IPS-15b (cell line): ENCODE measurements at regions not wholly inside any gene's neighbourhood (a gene's known extent, or its start where the extent isn't known, plus 50 kb on each side); places are given as distances from the start of the nearest gene placed in this dataset.
"Not testable (repeated sequence)": the region's sequence is repeated elsewhere in the genome, so short reads cannot be mapped to it uniquely, and the experiment has no call there.

Experiments
- H3K27me3 ChIP-seq: one replicate; pipeline ENCODE4 v1.6.1; 2013; ENCODE audit warnings: low read length; ENCODE audit not compliant: control insufficient read depth, insufficient read depth
- H3K36me3 ChIP-seq: one replicate; pipeline ENCODE4 v1.6.1; 2013; ENCODE audit warnings: low read length; ENCODE audit not compliant: control insufficient read depth, insufficient read depth
- H3K4me1 ChIP-seq: one replicate; pipeline ENCODE4 v1.6.1; 2013; ENCODE audit warnings: mild to moderate bottlenecking, low read length; ENCODE audit not compliant: control insufficient read depth, insufficient read depth
- H3K4me3 ChIP-seq: one replicate; pipeline ENCODE4 v1.5.1; 2013; ENCODE audit warnings: low read depth, low read length
- H3K9ac ChIP-seq: one replicate; pipeline ENCODE4 v1.6.1; 2013; ENCODE audit warnings: low read depth, mild to moderate bottlenecking, low read length
- H3K9me3 ChIP-seq: one replicate; pipeline ENCODE4 v1.6.1; 2013; ENCODE audit warnings: mild to moderate bottlenecking, low read length; ENCODE audit not compliant: control insufficient read depth, insufficient read depth

DNA sequence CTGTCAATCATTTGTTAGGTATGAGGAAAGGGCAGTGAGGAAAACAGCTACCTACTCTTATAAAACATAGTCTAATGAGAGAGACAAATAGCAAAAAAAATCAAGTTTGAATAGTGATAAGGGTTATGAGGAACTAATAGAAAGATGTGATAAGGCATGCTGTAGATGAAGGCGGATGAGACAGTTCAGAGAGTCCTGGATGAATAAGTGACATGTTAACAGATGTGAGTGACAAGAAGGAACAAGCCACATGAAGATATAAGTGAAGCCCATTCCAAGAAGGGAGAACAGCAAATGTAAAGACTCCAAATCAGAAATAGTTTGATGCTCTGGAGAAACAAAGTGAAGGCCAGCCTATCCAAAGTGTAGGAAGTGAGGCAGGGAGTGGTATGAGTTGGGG is 154.1 kb upstream of the SYT10 start:
- Histone ChIP-seq H3K9me3 (no peaks in the 10 kb centered on the region), H3K36me3 (no peaks in the 10 kb centered on the region), H3K27me3 (no peaks in the 10 kb centered on the region), H3K4me1 (peaks cover 9% of the 10 kb centered on the region), H3K4me3 (no peak overlapping the region), H3K9ac (no peak overlapping the region)

DNA sequence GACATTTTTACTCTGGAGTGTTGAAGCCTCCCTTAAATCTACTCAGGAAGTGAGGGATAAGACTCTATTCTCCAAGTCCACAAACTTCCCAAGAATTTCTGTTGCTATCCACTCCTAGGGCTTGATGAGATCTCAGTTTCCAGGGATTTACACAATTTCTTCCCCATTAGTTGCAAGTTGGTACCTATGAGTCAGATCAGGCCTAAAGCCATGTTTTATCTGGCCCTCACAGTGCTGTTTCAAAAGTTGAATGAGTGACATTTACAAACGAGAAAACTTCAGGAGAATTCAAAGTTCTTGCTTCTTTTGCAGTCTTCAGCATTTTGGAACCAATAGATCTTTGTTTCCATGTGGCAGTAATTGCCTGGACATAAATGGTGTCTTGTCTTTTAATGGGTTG is 156.4 kb upstream of the SYT10 start:
- Histone ChIP-seq H3K27me3 (no peaks in the 10 kb centered on the region), H3K4me3 (no peak overlapping the region), H3K36me3 (no peaks in the 10 kb centered on the region), H3K9me3 (no peaks in the 10 kb centered on the region), H3K4me1 (no peaks in the 10 kb centered on the region), H3K9ac (no peak overlapping the region)

GRCh38 chr12:33596814-33597213 is 157.2 kb upstream of the SYT10 start:
- no peaks in the 10 kb centered on the region for H3K27me3 ChIP-seq

DNA sequence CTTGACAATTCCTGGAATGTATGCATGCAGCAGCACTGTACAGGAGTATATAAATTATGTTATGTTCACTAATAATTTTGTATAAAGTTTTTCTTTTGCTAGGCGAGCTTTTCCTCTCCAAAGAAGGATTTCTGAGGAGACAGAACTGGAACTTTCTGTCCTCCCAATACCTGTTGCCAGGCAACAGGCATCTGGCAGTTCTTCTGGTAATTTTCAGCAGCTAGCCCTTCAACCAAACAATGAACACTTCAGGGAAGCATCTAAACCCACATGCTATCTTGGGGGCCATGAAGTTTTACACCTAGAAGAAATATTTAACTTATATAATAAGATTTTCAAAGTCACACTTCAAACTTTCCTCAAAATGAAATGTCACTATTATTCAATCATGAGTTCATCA is 162.9 kb upstream of the SYT10 start:
- Histone ChIP-seq H3K4me3 (no peak overlapping the region), H3K27me3 (no peaks in the 10 kb centered on the region), H3K9ac (no peak overlapping the region), H3K36me3 (no peaks in the 10 kb centered on the region), H3K4me1 (no peaks in the 10 kb centered on the region), H3K9me3 (no peaks in the 10 kb centered on the region)

More at GRCh38 chr12:33596814-33597213, 157.2 kb upstream of the SYT10 start:
- Histone ChIP-seq H3K4me3 (no peak overlapping the region), H3K9me3 (no peaks in the 10 kb centered on the region), H3K9ac (no peak overlapping the region), H3K4me1 (no peaks in the 10 kb centered on the region), H3K36me3 (no peaks in the 10 kb centered on the region)

DNA sequence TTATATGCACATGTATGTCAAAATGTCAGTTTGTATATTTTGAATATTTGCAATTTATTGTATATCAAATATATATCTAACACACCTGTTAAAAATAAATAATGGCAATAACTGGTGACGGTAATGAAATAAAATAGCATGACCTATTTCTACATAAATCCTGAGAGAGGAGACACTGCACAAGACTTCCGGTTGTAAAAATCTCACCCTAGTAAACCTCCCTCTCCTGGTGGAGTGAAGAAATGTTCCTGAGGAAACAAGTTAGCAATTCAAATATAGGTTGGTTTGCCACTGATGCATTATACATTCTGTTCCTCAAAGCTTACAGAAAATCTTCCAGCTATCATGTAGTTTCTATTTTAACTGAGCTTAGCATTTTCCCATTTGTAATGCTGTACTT is 166.1 kb upstream of the SYT10 start:
- H3K9ac ChIP-seq: no peak overlapping the region
- no peaks in the 10 kb centered on the region for H3K27me3 ChIP-seq
- no peaks in the 10 kb centered on the region for H3K4me1 ChIP-seq
- no peak overlapping the region for H3K4me3 ChIP-seq
- H3K9me3 ChIP-seq: no peaks in the 10 kb centered on the region
- H3K36me3 ChIP-seq: no peaks in the 10 kb centered on the region

DNA sequence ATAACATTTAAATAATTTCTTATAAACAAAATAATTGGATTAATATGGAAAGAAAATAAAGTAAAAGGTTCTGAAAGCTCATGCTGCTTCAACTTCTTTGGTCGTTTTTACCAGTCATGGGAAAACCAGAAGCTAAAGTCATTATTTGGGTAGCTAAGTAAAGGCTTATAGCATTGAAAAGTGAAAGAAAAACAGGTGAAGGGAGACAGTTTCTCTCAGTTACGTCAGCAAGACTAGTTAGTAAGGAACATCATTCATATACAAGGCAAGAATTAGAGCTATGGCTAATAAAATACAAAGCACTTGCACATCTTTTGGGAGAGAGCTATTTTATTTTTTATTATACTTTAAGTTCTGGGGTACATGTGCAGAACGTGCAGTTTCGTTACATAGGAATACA is 170.3 kb upstream of the SYT10 start:
- no peaks in the 10 kb centered on the region for H3K9me3 ChIP-seq
- no peak overlapping the region for H3K9ac ChIP-seq
- H3K36me3 ChIP-seq: no peaks in the 10 kb centered on the region
- H3K27me3 ChIP-seq: no peaks in the 10 kb centered on the region
- H3K4me3 ChIP-seq: no peak overlapping the region
- no peaks in the 10 kb centered on the region for H3K4me1 ChIP-seq

DNA sequence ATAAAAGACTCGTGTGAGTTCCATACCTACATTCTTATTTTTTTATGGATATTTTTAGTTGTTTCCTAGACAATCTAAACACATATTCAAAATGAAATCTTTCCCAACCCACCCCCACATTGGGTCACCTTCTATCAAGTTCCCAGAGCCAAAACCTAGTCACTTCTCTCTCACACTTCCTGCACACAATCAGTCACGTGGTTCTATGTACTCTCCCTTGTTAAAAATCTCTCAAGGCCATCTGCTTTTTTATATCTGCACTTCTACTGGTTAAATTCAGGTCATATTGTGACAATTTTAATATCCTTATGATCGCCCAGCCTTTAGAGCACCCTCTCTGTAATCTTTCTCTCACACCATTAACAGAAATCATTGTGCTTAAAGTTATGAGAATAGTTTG is 175.0 kb upstream of the SYT10 start:
- no peak overlapping the region for H3K4me3 ChIP-seq
- no peaks in the 10 kb centered on the region for H3K36me3 ChIP-seq
- H3K4me1 ChIP-seq: no peaks in the 10 kb centered on the region
- H3K9me3 ChIP-seq: peaks cover 11% of the 10 kb centered on the region
- no peaks in the 10 kb centered on the region for H3K27me3 ChIP-seq
- no peak overlapping the region for H3K9ac ChIP-seq

- Histone ChIP-seq H3K9me3 (peaks cover 12% of the 10 kb centered on the region), H3K4me1 (no peaks in the 10 kb centered on the region), H3K36me3 (no peaks in the 10 kb centered on the region), H3K9ac (no peak overlapping the region), H3K4me3 (no peak overlapping the region), H3K27me3 (no peaks in the 10 kb centered on the region)
Observed at GRCh38 chr12:33617218-33617617, 177.6 kb upstream of the SYT10 start.

DNA sequence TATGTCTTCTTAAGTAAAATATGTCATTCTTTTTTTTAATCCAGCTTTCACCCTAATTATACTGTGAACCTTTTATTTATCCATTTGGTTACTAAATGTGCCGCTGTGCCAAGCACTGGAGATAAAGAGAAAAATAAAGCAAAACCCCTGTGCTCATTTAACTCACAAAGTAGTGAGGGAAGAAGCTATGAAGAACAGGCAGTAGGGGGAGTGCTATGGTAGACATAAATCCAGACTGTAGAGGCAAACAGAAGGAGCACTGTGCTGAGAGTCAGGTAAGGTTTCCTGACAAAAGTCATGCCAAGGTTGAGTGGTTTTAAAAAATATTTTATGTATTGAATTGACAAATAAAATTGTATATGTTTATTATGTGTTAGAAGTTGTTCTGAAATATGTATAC is 188.5 kb upstream of the SYT10 start:
- H3K9ac ChIP-seq: no peak overlapping the region
- H3K27me3 ChIP-seq: no peaks in the 10 kb centered on the region
- H3K9me3 ChIP-seq: no peaks in the 10 kb centered on the region
- H3K4me3 ChIP-seq: no peak overlapping the region
- H3K4me1 ChIP-seq: peaks cover 2% of the 10 kb centered on the region
- H3K36me3 ChIP-seq: no peaks in the 10 kb centered on the region

DNA sequence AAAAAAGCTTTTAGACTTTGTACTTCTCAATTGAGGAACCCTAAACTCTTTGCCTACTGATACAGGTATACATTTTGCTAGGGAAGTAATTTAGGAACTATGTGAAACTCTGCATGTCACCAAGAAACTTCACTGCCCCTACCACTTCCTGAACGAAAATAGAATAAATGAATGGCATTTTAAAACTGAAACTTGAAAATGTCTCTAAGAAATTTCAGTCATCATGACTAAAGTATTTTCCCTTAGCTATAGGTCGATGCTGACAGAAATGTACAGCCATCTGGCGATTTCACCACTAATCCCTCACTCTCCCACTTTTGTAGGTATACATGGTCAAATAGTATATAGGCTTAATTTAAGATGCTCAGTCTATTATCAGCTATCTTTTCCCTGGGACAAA is 194.9 kb upstream of the SYT10 start:
- H3K9me3 ChIP-seq: no peaks in the 10 kb centered on the region
- no peak overlapping the region for H3K4me3 ChIP-seq
- H3K27me3 ChIP-seq: no peaks in the 10 kb centered on the region
- H3K36me3 ChIP-seq: no peaks in the 10 kb centered on the region
- H3K4me1 ChIP-seq: no peaks in the 10 kb centered on the region
- H3K9ac ChIP-seq: no peak overlapping the region

GRCh38 chr12:33636930-33637329 is 197.3 kb upstream of the SYT10 start:
- not testable (repeated sequence) for H3K9me3 ChIP-seq, H3K36me3 ChIP-seq, H3K4me3 ChIP-seq, H3K27me3 ChIP-seq, H3K9ac ChIP-seq, H3K4me1 ChIP-seq

- no peaks in the 10 kb centered on the region for H3K27me3 ChIP-seq
- peaks cover 7% of the 10 kb centered on the region for H3K4me1 ChIP-seq
- H3K4me3 ChIP-seq: no peak overlapping the region
- no peaks in the 10 kb centered on the region for H3K36me3 ChIP-seq
- H3K9ac ChIP-seq: no peak overlapping the region
- H3K9me3 ChIP-seq: no peaks in the 10 kb centered on the region
Observed at GRCh38 chr12:33639975-33640374, 200.4 kb upstream of the SYT10 start.

GRCh38 chr12:33649992-33650391 is 210.4 kb upstream of the SYT10 start:
- H3K27me3 ChIP-seq: no peaks in the 10 kb centered on the region
- H3K36me3 ChIP-seq: no peaks in the 10 kb centered on the region
- H3K4me1 ChIP-seq: no peaks in the 10 kb centered on the region
- peaks cover 20% of the 10 kb centered on the region for H3K9me3 ChIP-seq
- no peak overlapping the region for H3K4me3 ChIP-seq
- H3K9ac ChIP-seq: no peak overlapping the region
